ENCODE measurements at regions not wholly inside any gene's neighbourhood (a gene's known extent, or its start where the extent isn't known, plus 50 kb on each side); places are given as distances from the start of the nearest gene placed in this dataset.

GRCh38 chr6:169047345-169047744, 206.3 kb downstream of the THBS2 start:
- TF ChIP-seq CTCF (IDR thresholded peaks at IDR 0.05) (no peak), POLR2AphosphoS5 (IDR thresholded peaks at IDR 0.05) (no peak), EP300 (IDR thresholded peaks at IDR 0.05) (no peak), POLR2A (IDR thresholded peaks at IDR 0.05) (no peak)

Data from gastroesophageal sphincter (tissue), 3 donors.